SKM-1 treated with dmso at 0.1 percent for 144 hours (cell line): ENCODE measurements at regions not wholly inside any gene's neighbourhood (a gene's known extent, or its start where the extent isn't known, plus 50 kb on each side); places are given as distances from the start of the nearest gene placed in this dataset.
"Not testable (repeated sequence)": the region's sequence is repeated elsewhere in the genome, so short reads cannot be mapped to it uniquely, and the experiment has no call there.

ENCODE experiments used
- DNase-seq: peaks from one replicate; lab custom pipeline; 2025; ENCODE audit not compliant: unreplicated experiment; lab: John Stamatoyannopoulos, UW

- DNase-seq: no peak
Measured at GRCh38 chr1:166305371-166305770, 138.6 kb upstream of the FAM78B start.

GRCh38 chr1:166307261-166308188, 140.7 kb upstream of the FAM78B start:
- no peak for DNase-seq

- not testable (repeated sequence) for DNase-seq
Measured at GRCh38 chr1:166316306-166316705, 149.5 kb upstream of the FAM78B start.

GRCh38 chr1:166322470-166322869, 155.7 kb upstream of the FAM78B start:
- DNase-seq: no peak

- DNase-seq: no peak
Measured at GRCh38 chr1:166327886-166328285, 161.1 kb upstream of the FAM78B start.

- no peak for DNase-seq
Measured at GRCh38 chr1:166328956-166329355, 162.2 kb upstream of the FAM78B start.

- DNase-seq: no peak
Measured at GRCh38 chr1:166330096-166330495, 163.3 kb upstream of the FAM78B start.

GRCh38 chr1:166338105-166338504, 171.3 kb upstream of the FAM78B start:
- DNase-seq: no peak

- DNase-seq: no peak
Measured at GRCh38 chr1:166340709-166341108, 173.9 kb upstream of the FAM78B start.

- no peak for DNase-seq
Measured at GRCh38 chr1:166343276-166343675, 176.5 kb upstream of the FAM78B start.

GRCh38 chr1:166350490-166350889, 183.7 kb upstream of the FAM78B start:
- no peak for DNase-seq

GRCh38 chr1:166351676-166352075, 184.9 kb upstream of the FAM78B start:
- DNase-seq: no peak

- DNase-seq: no peak
Measured at GRCh38 chr1:166353213-166353612, 186.4 kb upstream of the FAM78B start.

GRCh38 chr1:166354406-166354805, 187.6 kb upstream of the FAM78B start:
- DNase-seq: no peak

- no peak for DNase-seq
Measured at GRCh38 chr1:166365081-166365480, 198.3 kb upstream of the FAM78B start.

GRCh38 chr1:166368030-166368429, 201.2 kb upstream of the FAM78B start:
- no peak for DNase-seq

GRCh38 chr1:166377896-166378295, 211.1 kb upstream of the FAM78B start:
- DNase-seq: no peak

GRCh38 chr1:166378805-166379204, 212.0 kb upstream of the FAM78B start:
- DNase-seq: no peak

GRCh38 chr1:166379447-166379846, 212.6 kb upstream of the FAM78B start:
- no peak for DNase-seq

- DNase-seq: no peak
Measured at GRCh38 chr1:166383137-166383536, 216.3 kb upstream of the FAM78B start.

GRCh38 chr1:166383635-166384346, 217.0 kb upstream of the FAM78B start:
- DNase-seq: no peak

GRCh38 chr1:166384948-166385347, 218.1 kb upstream of the FAM78B start:
- DNase-seq: no peak
